Fibroblast of pulmonary artery (primary cell): ENCODE measurements at regions not wholly inside any gene's neighbourhood (a gene's known extent, or its start where the extent isn't known, plus 50 kb on each side); places are given as distances from the start of the nearest gene placed in this dataset.
A peak's percentile ranks its signal among the peaks of the same experiment; 100 is the strongest.

Experiments used
- DNase-seq: peaks from one replicate; pipeline ENCODE4 v3.0.0-alpha.2; 2010; ENCODE audit warnings: low read depth
- H3K4me3 ChIP-seq: replicated peaks from 2 replicates; pipeline ENCODE4 v1.5.1; 2011; ENCODE audit warnings: low read depth, mild to moderate bottlenecking, control low read depth, low read length, moderate library complexity
- CTCF ChIP-seq: IDR thresholded peaks from 2 replicates; pipeline ENCODE4 v1.5.1; 2011; ENCODE audit warnings: mild to moderate bottlenecking, control low read depth, low read length, inconsistent platforms; ENCODE audit errors: missing control alignments

DNA sequence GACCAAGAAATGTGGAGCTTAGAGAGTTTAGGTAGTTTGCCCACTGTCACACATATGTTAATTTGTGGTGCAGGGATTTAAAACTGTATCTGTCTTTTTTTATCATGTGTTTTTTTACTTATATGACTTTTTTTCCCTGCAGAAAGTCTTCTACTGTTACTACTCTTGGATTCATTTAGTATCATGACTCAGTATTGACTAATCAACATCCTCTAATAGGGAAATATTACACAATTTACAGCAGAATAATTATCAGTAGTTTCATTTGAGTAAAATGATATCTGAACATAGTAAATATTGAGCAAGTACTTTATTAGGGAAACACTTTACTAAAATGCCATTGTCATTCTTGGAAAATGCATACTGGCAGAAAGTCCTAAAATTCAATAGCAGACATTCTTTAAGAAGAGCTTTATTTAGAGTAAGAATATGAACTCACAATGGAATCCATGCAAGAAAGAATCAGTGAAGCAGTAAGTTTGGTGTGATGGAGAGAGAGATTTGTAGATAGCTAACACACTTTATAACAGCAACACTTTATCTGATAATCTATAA is 425.9 kb upstream of the SLC8A1 start:
- no peak overlapping the region for H3K4me3 ChIP-seq
- peak; percentile 5 for DNase-seq
- no peak for TF ChIP-seq CTCF

GRCh38 chr2:40879305-40879704 is 427.4 kb upstream of the SLC8A1 start:
- no peak for DNase-seq
- H3K4me3 ChIP-seq, result no peak overlapping the region
- no peak for TF ChIP-seq CTCF

GRCh38 chr2:40886100-40886499 is 434.2 kb upstream of the SLC8A1 start:
- no peak for DNase-seq
- TF ChIP-seq CTCF, result no peak
- H3K4me3 ChIP-seq, result no peak overlapping the region

DNA sequence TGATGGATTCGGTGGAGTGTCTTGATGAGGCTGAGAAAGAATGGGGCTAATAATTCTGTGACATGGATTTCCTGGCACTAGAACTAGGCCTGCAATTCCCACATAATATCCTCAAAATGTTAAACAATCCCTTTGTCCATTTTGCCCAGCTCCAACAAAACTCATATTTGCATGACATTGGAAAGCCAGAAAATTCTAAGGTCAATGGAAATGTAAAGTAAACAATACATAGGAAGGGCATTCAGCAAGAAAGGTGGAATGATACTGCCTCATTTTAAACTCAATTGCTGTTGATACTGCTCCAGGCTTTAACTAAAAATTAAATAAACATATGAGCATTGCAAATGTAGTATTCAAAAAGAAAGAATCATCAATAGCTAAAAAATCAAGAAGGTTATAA is 434.8 kb upstream of the SLC8A1 start:
- no peak for TF ChIP-seq CTCF
- no peak for DNase-seq
- H3K4me3 ChIP-seq, result no peak overlapping the region

GRCh38 chr2:40896358-40896757 is 444.5 kb upstream of the SLC8A1 start:
- no peak for TF ChIP-seq CTCF
- DNase-seq, result no peak
- H3K4me3 ChIP-seq, result no peak overlapping the region

- no peak for DNase-seq
- no peak overlapping the region for H3K4me3 ChIP-seq
- TF ChIP-seq CTCF, result no peak
Observed at GRCh38 chr2:40914666-40915065, 462.8 kb upstream of the SLC8A1 start.

DNA sequence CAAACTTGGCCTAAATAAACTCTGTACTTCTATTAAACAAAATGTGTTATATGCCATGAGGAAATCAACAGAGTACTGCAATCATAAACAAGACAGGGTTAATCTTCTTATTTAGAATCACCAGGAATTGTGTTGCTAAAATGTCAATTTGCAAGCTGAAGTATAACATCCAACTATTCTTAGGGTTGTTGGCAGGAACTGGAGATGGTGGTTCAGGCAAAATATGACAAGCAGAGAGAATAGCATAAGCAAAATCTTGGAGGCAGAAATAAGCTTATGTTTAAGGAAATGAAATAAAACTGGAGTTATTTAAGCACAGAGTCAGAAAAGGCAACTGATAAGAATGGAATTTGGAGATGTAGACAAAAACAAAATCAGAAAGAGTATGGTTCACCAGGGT is 463.8 kb upstream of the SLC8A1 start:
- no peak for DNase-seq
- TF ChIP-seq CTCF, result no peak
- no peak overlapping the region for H3K4me3 ChIP-seq
